Islet precursor cell (in vitro differentiated cells): ENCODE measurements at regions not wholly inside any gene's neighbourhood (a gene's known extent, or its start where the extent isn't known, plus 50 kb on each side); places are given as distances from the start of the nearest gene placed in this dataset.
A peak's percentile ranks its signal among the peaks of the same experiment; 100 is the strongest.

Experiments
- DNase-seq: peaks from one replicate; pipeline ENCODE4 v3.0.0-alpha.2; 2018

DNA sequence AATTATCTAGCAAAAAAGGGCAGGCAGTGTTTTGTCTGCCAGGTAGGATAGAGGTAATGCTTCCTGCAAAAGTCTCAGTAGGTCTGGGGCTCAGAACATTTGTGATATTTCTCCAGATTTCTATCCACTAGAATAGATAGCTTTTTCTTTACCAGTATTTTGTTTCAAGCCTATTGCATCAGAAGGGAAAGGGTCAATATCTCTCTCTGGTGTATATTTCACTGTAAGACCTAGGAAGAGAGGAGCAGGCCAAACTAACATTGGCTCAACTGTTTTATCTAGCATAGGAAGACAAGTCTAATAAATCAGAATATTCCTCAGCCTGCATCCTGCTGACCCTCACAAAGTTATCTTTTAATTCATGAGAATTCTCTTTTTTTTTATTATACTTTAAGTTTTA is 106.7 kb upstream of the DAAM1 start:
- DNase-seq: no peak

DNA sequence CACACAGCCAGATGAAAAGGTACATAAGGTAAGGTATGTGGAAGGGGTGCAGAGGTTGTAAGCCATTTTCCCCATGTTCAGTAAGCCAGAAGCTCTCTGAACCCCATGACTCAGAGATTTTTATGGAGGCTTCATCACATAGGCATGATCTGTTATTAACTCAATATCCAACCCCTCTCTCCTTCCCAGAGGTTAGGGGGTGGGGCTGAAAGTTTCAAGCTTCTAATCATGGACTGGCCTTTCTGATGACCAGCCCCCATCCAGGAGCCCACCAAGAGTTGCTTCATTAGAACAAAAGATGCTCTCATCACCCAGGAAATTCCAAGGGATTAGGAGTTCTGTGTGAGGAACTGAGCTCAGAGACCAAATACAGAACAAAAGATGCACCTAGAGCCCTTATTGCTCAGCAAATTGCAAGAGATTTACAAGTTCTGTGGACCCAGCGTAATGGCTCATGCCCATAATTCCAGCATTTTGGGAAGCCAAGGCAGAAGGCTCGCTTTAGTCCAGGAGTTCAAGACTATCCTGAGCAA is 103.2 kb upstream of the DAAM1 start:
- no peak for DNase-seq

DNA sequence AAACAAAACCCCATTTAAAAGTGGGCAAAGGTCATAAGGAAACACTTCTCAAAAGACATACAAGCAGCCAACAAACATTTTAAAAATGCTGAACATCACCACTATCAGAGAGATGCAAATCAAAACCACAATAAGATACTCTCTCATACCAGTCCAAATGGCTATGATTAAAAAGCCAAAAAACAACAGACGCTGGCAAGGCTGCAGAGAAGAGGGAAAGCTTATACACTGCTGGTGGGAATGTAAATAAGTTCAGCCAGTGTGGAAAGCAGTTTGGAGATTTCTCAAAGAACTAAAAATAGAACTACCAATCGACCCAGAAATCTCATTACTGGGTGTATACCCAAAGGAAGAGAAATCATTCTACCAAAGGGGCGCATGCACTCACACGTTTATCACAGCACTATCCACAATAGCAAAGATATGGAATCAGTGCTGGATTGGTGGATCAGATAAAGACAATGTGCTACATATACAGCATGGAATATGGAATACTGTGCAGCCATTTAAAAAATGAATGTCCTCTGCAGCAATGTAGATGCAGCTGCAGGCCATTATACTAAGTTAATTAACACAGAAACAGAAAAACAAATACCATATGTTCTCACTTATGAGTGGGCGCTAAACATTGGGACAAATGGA is 102.1 kb upstream of the DAAM1 start:
- no peak for DNase-seq

DNA sequence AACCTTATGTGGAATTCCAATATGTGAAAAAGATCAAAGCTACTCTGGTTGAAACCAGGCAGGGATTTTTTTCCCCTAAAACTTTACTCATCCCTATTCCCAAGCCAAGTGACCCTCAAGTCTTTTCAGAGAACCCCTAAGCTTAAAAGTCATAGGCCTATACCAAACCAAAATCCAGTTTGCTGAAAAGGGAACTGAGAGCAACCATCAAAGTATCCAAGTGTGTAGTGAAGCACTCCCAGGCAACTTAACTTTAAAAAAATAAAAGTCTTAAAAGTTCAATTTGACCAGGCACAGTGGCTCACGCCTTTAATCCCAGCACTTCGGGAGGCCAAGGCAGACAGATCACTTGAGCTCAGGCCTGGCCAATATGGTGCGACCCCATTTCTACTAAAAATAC is 101.2 kb upstream of the DAAM1 start:
- DNase-seq: no peak

DNA sequence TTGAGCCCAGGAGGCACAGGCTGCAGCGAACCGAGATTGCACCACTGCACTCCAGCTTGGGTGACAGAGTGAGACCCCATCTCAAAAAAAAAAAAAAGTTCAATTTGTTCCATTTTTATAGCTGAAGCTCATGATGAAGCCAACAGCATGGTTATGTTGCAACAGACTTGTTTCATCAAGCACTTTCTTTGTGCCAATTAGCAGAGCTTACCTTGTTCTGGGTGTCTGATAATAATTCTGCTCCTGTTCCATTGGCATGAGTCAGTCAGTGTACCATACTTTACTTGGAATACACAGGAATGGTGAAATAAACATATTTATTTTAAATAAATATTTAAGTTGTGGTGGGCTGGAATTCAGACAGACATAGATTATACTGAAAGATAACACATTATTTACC is 100.8 kb upstream of the DAAM1 start:
- DNase-seq: no peak

DNA sequence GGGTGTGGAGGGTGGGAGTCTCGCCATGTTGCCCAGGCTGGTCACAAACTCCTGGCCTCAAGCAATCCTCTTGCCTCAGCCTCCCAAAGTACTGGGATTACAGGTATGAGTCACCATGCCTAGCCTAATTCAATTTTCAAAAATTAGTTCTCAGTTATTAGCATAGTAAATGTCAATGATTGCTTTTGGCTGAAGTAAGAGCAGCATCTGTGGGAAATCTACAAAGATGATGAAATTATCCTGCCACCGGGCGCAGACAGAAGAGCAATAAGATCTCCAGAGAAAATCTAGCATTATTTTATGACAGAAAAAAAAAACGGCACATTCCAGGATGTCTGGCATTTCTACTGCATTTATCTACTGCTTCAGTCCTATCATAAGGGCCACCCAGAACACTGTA is 97.9 kb upstream of the DAAM1 start:
- no peak for DNase-seq

DNA sequence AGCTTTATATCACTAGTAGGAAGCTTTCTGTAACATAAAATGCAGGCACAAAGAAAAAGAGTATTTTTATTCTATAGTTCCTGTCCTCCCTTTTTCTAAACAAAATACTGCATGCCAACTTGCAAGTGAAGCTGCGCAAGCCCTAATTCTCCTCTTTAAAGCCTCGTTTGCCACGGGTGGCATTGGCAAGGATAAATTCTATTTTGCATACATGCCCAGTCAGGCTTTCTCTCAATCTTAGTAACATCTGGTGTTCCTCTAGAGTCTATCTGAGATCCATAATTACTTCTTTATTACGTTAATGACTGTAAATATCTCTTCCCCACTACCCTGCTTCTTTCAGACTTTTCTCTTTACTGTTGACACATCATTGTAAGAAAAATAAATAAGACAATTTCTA is 97.1 kb upstream of the DAAM1 start:
- no peak for DNase-seq

DNA sequence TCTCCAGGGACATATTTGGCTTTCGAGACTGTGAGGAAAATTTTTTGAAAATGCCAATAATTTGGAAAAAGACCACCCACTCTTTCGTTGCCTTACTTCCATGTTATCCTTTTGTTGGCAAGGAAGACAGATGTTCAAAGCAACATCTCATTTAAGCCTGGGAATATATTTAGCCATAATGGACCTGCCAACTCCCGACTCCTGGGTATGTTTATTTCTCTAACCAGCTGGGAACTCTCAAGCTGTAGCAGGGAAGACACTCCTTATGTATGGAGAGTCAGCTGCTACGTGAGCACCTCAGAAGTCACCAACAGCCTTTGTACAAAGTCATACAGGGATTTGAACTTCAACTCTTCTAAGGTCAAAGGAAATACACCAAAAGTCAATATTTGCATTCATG is 96.5 kb upstream of the DAAM1 start:
- no peak for DNase-seq

DNA sequence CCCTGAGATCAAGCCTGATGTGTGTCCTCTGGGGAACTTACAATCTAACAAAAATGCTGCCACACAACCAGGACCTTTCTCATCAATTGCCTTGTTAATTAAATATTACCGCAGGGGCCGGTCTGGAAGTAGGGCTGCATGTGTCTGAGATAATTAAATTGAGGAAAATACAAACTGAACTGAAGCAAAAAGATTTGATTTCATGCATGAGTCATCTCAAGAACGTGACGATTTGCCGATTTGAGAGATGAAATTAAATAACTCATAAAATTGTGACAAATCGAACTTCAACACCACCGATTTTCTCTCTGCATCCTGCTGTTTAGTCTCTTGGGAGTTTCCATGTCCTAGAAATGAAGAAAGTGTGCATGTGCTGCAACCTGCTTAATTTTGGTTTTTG is 94.6 kb upstream of the DAAM1 start:
- DNase-seq: no peak

DNA sequence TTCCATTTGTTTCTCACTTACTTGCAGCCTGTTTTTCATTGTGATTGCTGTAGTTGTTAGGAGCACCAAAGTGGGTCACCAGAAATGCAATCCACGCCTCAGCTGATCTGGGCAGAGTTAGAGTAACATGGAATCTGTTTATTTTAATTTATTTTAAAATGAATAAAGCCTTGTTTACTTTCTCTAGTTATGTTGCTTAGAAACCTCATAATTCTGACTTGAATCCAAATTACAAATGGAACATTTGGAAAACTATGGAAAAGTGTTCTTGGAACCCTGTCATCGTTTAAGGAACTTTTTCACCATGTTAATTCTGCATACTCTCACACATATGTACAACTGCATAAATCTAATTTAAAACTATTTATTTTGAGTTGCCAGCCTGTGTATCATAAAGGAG is 92.2 kb upstream of the DAAM1 start:
- no peak for DNase-seq

DNA sequence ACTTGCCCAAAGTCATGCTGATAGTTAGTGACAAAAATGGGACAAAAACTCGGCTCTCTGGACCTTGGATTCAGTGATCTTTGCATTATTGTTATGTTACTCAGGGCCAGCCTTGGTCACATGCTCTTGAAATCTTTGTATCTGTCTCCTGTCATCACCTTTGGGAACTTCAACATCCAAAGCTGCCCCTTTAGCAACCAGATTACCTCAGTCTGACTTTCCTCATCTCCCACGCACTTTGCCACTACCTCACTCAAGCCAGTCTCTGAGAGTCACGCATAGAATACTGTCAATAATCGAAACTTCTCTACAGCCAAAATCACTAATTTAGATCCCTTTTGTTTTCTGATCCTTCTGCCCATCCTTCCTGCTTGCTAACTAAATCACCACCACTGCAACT is 90.8 kb upstream of the DAAM1 start:
- no peak for DNase-seq

DNA sequence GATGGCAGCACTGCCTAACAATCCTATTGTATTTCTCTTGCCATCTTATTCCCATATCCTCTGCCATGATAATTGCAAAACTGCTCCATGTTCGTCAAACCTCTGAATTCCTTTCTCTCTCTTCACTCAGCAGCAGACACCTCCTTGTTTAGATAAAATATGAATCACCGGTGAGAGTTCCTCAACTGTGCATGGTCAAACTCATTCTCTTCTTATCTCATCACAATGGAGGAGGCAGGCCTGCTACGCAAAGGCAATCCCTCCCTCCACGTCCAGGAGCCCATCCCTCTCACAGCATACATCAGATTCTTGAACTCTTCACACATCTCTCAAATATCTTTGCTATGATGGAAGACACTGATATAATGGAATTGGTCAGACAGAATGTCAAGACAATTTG is 90.1 kb upstream of the DAAM1 start:
- DNase-seq: peak; percentile 61

DNA sequence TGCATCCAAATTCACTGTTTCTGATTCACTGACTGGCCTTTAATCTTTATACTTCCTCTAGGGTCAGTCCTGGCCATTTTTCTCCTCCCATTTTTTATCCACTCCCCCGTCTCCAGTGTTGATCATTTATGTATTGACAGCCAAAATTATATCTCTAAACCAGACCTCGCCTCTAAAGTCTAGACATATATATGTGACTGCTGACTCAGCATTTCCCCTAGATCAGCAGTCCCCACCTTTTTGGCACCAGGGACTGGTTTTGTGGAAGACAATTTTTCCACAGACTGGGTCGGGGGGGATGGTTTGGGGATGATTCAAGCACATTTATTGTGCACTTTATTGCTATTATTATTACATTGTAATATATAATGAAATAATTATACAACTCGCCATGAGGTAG is 88.3 kb upstream of the DAAM1 start:
- DNase-seq: no peak

DNA sequence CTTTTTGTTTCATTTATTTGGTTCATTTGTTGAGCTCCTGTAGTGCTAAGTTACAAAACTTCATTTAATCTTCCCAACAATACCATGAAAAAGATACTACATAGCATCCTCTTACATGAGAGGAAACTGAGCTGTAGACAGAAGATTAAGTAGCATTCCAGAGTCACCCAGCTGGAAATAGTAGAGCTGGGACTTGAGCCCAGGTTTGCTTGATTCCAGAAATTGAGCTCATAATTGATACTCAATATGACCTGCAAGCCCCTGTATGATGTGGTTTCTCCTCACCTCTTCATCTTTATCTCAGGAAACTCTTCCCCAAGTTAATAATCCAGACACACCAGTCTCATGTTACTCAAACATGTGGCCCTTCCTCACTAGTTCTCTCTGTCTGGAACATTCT is 87.0 kb upstream of the DAAM1 start:
- no peak for DNase-seq

DNA sequence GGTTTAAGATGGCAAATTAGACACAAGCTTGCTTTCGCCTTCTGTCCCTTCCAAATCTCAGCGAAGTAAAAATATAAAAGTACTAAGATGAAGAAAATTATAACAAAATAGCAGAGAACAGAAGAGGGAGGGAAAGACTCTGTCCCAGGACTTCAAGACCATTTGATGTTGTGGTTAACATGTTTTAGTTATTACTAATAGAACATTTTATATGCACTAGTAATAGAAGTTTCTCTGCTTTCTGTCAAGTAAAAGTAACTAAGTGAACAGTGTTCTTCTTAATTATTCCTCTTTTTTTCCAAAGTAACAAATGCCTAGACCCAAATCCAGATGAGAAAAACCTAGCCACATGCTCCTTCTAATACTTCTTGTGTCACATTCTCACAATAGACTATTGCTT is 85.1 kb upstream of the DAAM1 start:
- DNase-seq: no peak

DNA sequence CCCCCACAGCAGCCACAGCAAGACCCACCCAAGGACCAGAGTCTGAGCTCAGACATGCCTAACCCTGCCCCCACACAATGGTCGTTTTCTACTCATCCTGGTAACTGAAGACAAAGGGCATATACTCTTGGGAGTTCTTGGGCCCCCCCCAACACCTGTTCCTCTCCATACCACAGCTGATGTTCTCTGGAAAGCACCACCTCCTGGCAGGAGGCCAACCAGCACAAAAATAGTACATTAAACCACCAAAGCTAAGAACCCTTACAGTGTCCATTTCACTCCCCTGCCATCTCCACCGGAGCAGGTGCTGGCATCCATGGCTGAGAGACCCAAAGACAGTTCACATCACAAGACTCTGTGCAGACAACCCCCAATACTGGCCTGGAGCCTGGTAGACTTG is 80.6 kb upstream of the DAAM1 start:
- no peak for DNase-seq

DNA sequence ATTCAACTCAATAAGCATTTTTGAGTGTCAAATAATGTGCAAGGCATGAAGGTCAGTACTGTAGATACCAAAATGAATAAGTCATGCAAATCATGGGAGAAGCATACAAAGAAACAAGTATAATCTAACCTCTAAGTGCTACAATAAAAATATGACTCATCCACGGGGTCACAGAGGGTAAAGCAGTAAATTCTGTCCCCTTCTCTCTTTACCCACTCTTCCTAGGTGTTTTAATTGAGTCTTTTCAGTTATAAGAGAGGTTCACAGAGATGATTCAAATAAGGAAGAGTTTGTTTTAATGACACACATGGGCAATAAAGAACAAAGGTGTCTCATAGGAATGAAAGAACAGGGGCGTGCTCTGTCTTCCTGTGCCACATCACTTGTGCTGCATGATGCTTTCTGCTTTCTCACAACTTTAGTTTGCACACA is 71.5 kb upstream of the DAAM1 start:
- DNase-seq: no peak

DNA sequence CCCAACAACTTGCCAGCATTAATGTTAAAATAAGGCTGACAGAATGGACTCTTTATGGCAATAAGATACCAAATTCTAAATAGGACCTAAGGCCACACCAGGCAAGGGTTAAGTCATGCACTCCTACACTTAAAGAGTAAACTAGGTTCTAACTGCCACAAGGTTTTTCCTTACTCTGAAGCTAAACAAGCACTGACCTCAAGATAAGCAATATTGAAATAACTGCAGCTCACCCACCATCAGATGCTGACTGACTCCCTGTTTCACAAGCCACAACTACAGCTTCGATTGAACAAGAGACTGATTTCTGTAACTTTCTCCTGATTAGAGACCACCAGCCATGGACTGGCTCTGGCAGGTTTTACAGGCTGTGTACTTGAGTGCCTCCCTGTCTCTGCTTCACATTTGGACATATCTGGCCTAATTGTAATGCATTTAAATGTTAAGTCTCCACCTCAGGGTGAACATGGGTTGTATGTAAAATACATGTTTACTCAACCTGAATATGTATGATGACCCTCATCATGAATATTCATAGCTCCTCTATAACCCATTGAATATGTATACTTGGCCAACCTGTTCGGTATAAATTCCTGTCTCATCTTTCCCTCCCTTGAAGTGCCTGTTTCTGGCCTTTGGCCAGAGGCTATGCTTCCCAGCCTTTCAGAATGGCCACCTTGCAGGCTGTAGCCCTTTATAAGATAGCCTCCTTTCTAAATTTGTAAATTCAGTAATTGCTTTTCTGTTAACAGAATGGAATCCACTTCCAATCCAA is 70.5 kb upstream of the DAAM1 start:
- DNase-seq: no peak

DNA sequence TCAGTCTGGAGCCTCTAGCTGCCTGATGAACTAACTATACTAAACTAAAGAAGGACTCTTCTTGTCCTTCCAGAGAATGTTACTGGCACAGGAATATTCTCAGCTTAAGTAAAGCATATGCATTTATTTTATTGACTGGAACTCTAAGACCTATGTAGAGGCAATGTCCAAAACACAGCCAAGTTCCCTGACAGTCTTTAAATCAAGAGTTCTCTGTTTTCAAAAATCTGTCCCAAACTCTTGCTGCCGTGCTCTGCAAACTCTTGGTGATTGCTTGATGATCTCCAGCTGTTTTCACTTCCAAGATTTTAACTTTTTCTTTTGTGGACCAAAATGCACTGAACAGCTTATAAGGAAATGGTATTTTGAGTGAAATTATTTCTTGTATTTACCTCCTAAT is 67.5 kb upstream of the DAAM1 start:
- no peak for DNase-seq

DNA sequence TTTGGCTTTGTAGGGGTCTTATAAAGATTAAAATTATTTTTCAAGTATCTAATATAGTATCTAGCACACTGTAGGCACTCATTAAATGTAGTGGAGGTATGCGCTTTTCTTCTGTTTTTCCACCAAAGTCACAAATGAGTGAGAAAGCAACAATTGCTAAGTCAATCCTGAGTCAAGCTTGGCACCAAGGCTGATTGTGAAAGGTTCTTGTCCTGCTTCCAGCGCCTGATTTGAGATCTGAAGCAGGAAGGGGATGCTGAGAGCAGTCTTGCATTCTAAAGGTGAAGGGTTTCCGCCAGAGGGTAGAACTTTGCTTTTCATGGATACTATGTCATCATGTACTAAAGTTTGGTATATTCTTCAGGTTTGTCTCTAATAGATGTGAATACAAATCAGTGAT is 64.9 kb upstream of the DAAM1 start:
- no peak for DNase-seq

DNA sequence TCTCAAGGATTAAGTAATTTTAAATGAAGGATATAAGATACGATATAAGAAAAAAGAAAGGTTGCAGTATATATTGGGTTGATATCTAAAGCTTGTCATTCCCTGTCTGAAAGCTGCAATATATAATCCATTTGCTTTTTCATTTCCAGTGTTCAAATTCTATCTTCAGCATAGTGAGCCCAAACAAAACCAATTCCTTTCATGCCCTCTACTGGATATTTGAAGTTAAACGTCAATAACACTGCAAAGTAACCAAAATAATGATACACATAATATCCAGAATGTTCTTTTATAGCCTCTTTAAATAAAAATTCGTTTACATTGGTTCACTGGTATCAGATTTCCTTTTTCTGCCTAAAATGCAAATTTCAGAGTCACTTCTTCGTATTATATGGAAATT is 64.5 kb upstream of the DAAM1 start:
- no peak for DNase-seq

DNA sequence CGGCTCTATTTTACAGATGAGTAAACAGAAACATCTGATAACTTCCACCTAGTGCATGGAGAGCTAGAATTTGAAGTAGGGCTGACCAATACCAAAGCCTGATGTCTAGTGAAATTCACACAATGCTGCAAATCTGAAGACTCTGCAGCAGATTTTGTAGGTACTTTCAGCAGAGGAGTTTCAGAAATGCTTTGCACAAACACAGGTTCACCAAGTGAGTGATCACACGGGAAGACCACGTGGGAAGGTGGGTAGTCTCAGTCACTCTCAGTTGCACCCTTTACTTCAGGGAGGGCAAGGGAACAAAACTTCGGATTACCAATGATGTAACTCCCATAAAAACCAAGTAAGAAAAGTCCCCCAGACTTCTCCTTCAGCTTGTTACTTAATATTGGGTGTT is 63.3 kb upstream of the DAAM1 start:
- no peak for DNase-seq

DNA sequence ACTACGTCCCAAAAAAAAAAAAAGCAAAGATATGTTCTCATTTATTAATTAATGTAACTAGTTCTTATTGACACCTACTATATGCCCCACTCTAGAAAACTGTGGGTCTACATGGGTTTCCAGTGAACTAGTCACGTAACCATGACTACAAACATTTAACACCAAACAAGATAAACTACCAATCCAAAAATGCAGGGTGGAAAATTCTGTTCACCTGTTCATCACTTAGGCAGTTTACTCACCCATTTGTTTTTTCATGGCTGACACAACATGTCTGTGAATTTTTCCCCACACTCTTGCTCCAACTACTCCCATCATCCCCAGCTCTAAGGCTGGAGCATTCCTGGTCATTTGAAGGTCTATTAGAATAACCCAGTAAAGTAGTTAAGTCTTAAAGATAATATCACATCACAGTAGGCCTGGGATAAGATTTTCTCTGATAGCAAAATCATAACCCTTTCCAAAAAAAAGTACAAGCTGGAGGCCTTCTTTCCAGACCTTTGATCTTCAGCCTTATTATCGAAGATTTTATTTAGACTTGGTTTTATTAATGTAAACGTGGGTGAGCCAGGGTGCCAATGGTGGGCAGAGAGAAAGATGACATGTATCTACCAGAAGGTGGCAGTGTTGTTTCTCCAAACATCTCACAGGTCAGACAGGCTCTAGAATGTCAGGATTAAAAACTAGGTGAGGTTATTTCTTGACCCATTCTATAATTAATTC is 61.6 kb upstream of the DAAM1 start:
- DNase-seq: no peak

DNA sequence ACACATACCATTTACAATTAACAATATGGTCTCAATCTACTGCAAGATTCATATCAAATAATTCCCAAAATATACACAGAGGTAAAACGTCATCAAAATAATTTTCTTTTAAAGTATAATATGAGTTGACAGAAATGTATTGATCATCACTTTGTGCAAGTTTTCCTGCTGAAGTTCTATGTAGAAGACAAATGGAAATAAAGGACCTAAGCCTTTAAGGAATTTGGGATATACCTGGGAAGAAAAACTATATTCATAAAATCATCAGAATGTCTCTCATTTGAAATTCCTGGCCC is 61.1 kb upstream of the DAAM1 start:
- no peak for DNase-seq
